ENCODE measurements at regions not wholly inside any gene's neighbourhood (a gene's known extent, or its start where the extent isn't known, plus 50 kb on each side); places are given as distances from the start of the nearest gene placed in this dataset.
"Not testable (repeated sequence)": the region's sequence is repeated elsewhere in the genome, so short reads cannot be mapped to it uniquely, and the experiment has no call there.

DNA sequence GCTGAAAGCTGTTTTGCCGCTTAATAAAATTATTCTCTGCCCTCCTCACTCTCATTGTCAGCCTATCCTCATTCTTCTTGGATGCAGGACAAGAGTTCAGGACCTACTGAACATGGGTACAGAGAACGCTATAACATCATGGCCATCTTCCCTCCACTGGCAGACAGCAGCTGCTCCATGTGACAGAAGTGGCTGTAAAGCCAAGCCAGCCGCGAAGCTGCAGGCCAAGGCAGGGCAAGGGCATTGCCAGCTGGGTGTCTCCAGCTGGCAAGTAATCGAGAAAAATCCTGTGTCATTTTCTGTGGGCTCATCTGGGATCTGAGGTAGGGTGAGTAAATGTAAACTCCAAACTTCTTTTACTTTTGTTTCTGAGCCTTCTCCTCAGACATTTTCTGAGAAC lies 84.8 kb downstream of the SLC25A46 start:
- intact Hi-C loops (cut with DNase I, micrococcal nuclease) = no loop called here
- Mint-ChIP-seq H3K27ac (no peak overlapping the region), H3K9me3 (peaks cover 9% of the 10 kb centered on the region), H3K4me3 (no peak overlapping the region), H3K36me3 (ENCODE audit: low read depth) (no peaks in the 10 kb centered on the region), H3K4me1 (ENCODE audit: low read depth) (no peaks in the 10 kb centered on the region), H3K27me3 (peaks cover 4% of the 10 kb centered on the region)
- CTCF ChIA-PET = no interaction called here
- H3K27ac ChIP-seq (ENCODE audit: low read depth in 1 of 2, low read length in 2 of 2) = no peak overlapping the region
- no peaks in the 10 kb centered on the region for H3K36me3 ChIP-seq (ENCODE audit: insufficient read depth, low read length)
- POLR2A ChIA-PET = no interaction called here
- DNase-seq = no peak
- ATAC-seq (ENCODE audit: poor library complexity) = no peak
- no peak overlapping the region for H3K4me3 ChIP-seq (ENCODE audit: low read length)
- H3K4me1 ChIP-seq (ENCODE audit: insufficient read depth, low read length) = no peaks in the 10 kb centered on the region
- peaks cover 7 to 23% of the 10 kb centered on the region in 2 experiments for H3K9me3 ChIP-seq (ENCODE audit: control insufficient read depth in 1 of 2, insufficient read depth in 1 of 2, low read length in 2 of 2)
- TF ChIP-seq, protein P1, sequence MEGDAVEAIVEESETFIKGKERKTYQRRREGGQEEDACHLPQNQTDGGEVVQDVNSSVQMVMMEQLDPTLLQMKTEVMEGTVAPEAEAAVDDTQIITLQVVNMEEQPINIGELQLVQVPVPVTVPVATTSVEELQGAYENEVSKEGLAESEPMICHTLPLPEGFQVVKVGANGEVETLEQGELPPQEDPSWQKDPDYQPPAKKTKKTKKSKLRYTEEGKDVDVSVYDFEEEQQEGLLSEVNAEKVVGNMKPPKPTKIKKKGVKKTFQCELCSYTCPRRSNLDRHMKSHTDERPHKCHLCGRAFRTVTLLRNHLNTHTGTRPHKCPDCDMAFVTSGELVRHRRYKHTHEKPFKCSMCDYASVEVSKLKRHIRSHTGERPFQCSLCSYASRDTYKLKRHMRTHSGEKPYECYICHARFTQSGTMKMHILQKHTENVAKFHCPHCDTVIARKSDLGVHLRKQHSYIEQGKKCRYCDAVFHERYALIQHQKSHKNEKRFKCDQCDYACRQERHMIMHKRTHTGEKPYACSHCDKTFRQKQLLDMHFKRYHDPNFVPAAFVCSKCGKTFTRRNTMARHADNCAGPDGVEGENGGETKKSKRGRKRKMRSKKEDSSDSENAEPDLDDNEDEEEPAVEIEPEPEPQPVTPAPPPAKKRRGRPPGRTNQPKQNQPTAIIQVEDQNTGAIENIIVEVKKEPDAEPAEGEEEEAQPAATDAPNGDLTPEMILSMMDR (IDR thresholded peaks at IDR 0.05) = no peak
- no peaks in the 10 kb centered on the region for H3K27me3 ChIP-seq (ENCODE audit: control insufficient read depth in 1 of 2, insufficient read depth in 2 of 2, low read length in 2 of 2)

DNA sequence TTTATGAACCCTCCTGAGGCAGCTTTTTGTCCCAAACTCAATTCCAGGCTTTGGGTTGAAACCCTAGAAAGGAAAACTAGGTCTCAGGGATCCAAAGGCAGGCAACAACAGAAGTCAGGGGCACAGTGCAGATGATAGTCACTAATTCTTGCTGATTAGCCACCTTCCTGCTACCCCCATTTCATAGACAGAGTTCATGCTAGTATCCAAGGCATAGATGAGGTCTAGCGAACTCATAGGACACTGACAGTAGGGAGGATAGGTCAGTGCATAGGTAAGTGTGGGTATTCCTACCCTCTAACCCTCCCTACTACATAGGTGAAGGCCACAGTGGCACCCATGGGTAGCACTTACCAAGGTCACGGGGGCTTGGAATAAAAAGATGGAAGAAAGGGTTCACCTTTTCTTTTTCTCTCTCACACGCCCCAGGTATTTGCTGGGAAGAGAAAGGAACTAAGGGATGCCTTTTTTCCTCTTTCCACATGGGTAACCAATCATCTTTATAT lies 86.2 kb downstream of the SLC25A46 start:
- Mint-ChIP-seq H3K27me3 (peaks cover 4% of the 10 kb centered on the region), H3K36me3 (ENCODE audit: low read depth) (no peaks in the 10 kb centered on the region), H3K9me3 (peaks cover 9% of the 10 kb centered on the region), H3K4me3 (no peak overlapping the region), H3K4me1 (ENCODE audit: low read depth) (no peaks in the 10 kb centered on the region), H3K27ac (no peak overlapping the region)
- DNase-seq (no peak), ATAC-seq (ENCODE audit: poor library complexity) (no peak)
- intact Hi-C loops (cut with DNase I, micrococcal nuclease) = no loop called here
- POLR2A ChIA-PET = no interaction called here
- Histone ChIP-seq H3K9me3 (ENCODE audit: control insufficient read depth in 1 of 2, insufficient read depth in 1 of 2, low read length in 2 of 2) (peaks cover 7 to 30% of the 10 kb centered on the region in 2 experiments), H3K4me1 (ENCODE audit: insufficient read depth, low read length) (no peaks in the 10 kb centered on the region), H3K4me3 (ENCODE audit: low read length) (no peak overlapping the region), H3K36me3 (ENCODE audit: insufficient read depth, low read length) (no peaks in the 10 kb centered on the region), H3K27ac (ENCODE audit: low read depth in 1 of 2, low read length in 2 of 2) (no peak overlapping the region), H3K27me3 (ENCODE audit: control insufficient read depth in 1 of 2, insufficient read depth in 2 of 2, low read length in 2 of 2) (no peaks in the 10 kb centered on the region)
- CTCF ChIA-PET = no interaction called here
- TF ChIP-seq, protein P1 (IDR thresholded peaks at IDR 0.05) = no peak

- TF ChIP-seq, protein P1 (IDR thresholded peaks at IDR 0.05) = no peak
- no peaks in the 10 kb centered on the region for H3K36me3 ChIP-seq (ENCODE audit: insufficient read depth, low read length)
- ChIA-PET POLR2A (no interaction called here), CTCF (no interaction called here)
- Mint-ChIP-seq H3K9me3 (peaks cover 3% of the 10 kb centered on the region), H3K36me3 (ENCODE audit: low read depth) (no peaks in the 10 kb centered on the region), H3K4me3 (no peak overlapping the region), H3K4me1 (ENCODE audit: low read depth) (no peaks in the 10 kb centered on the region), H3K27ac (no peak overlapping the region), H3K27me3 (no peaks in the 10 kb centered on the region)
- ATAC-seq (ENCODE audit: poor library complexity) = no peak
- H3K9me3 ChIP-seq (ENCODE audit: control insufficient read depth in 1 of 2, insufficient read depth in 1 of 2, low read length in 2 of 2) = peaks cover 0 to 9% of the 10 kb centered on the region in 2 experiments
- no peak for DNase-seq
- intact Hi-C loops (cut with DNase I, micrococcal nuclease) = no loop called here
- no peak overlapping the region for H3K27ac ChIP-seq (ENCODE audit: low read depth in 1 of 2, low read length in 2 of 2)
- no peak overlapping the region for H3K4me3 ChIP-seq (ENCODE audit: low read length)
- no peaks in the 10 kb centered on the region for H3K27me3 ChIP-seq (ENCODE audit: control insufficient read depth in 1 of 2, insufficient read depth in 2 of 2, low read length in 2 of 2)
- no peaks in the 10 kb centered on the region for H3K4me1 ChIP-seq (ENCODE audit: insufficient read depth, low read length)
Observed at GRCh38 chr5:110832683-110833082, 93.9 kb downstream of the SLC25A46 start.

DNA sequence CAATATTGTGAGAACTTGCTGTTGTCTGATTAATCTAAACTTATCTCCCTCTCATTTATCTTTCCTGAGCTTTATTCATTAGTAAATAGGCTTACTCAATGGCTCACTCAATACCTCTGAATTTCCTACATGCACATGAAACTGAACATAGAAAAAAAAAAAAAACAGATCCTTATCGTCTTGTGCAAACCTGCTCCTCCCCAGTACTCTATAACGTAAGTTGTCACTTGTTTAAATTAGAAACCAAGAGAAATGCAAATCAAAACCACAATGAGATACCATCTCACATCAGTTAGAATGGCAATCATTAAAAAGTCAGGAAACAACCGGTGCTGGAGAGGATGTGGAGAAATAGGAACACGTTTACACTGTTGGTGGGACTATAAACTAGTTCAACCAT lies 96.1 kb downstream of the SLC25A46 start:
- POLR2A ChIA-PET; H3K27me3 ChIP-seq (ENCODE audit: control insufficient read depth in 1 of 2, insufficient read depth in 2 of 2, low read length in 2 of 2); H3K27me3 Mint-ChIP-seq; H3K4me3 Mint-ChIP-seq; CTCF ChIA-PET; ATAC-seq (ENCODE audit: poor library complexity); H3K27ac Mint-ChIP-seq; H3K4me1 ChIP-seq (ENCODE audit: insufficient read depth, low read length); H3K9me3 ChIP-seq (ENCODE audit: control insufficient read depth in 1 of 2, insufficient read depth in 1 of 2, low read length in 2 of 2); H3K36me3 Mint-ChIP-seq (ENCODE audit: low read depth); H3K9me3 Mint-ChIP-seq; intact Hi-C loops (cut with DNase I, micrococcal nuclease); DNase-seq; H3K27ac ChIP-seq (ENCODE audit: low read depth in 1 of 2, low read length in 2 of 2); H3K4me3 ChIP-seq (ENCODE audit: low read length); H3K36me3 ChIP-seq (ENCODE audit: insufficient read depth, low read length); H3K4me1 Mint-ChIP-seq (ENCODE audit: low read depth): not testable (repeated sequence)

All from CD4-positive, alpha-beta T cell (primary cell).